GM19193 (cell line): ENCODE measurements at regions not wholly inside any gene's neighbourhood (a gene's known extent, or its start where the extent isn't known, plus 50 kb on each side); places are given as distances from the start of the nearest gene placed in this dataset.

Source experiments
- POLR2A ChIP-seq: IDR thresholded peaks from 4 replicates; pipeline ENCODE4 v1.6.1; 2011; ENCODE audit not compliant: insufficient read depth, insufficient read length; ENCODE audit errors: extremely low read depth

GRCh38 chr2:144333143-144333555 is 186.8 kb downstream of the ZEB2 start:
- no peak for TF ChIP-seq POLR2A

- peak; percentile 52 for TF ChIP-seq POLR2A
Observed at GRCh38 chr2:144332356-144333142, 187.4 kb downstream of the ZEB2 start.

- TF ChIP-seq POLR2A = peak; percentile 66
Observed at GRCh38 chr2:144331674-144332355, 188.1 kb downstream of the ZEB2 start.

- no peak for TF ChIP-seq POLR2A
Observed at GRCh38 chr2:144330951-144331673, 188.8 kb downstream of the ZEB2 start.

GRCh38 chr2:144329472-144329871 is 190.4 kb downstream of the ZEB2 start:
- no peak for TF ChIP-seq POLR2A

GRCh38 chr2:144328938-144329337 is 191.0 kb downstream of the ZEB2 start:
- no peak for TF ChIP-seq POLR2A

GRCh38 chr2:144326825-144327224 is 193.1 kb downstream of the ZEB2 start:
- TF ChIP-seq POLR2A = no peak

GRCh38 chr2:144325086-144325485 is 194.8 kb downstream of the ZEB2 start:
- no peak for TF ChIP-seq POLR2A

GRCh38 chr2:144324446-144325045 is 195.4 kb downstream of the ZEB2 start:
- no peak for TF ChIP-seq POLR2A

- no peak for TF ChIP-seq POLR2A
Observed at GRCh38 chr2:144323946-144324345, 196.0 kb downstream of the ZEB2 start.

GRCh38 chr2:144322379-144322778 is 197.5 kb downstream of the ZEB2 start:
- TF ChIP-seq POLR2A = no peak

GRCh38 chr2:144320491-144320890 is 199.4 kb downstream of the ZEB2 start:
- no peak for TF ChIP-seq POLR2A

GRCh38 chr2:144317071-144317738 is 202.7 kb downstream of the ZEB2 start:
- no peak for TF ChIP-seq POLR2A

GRCh38 chr2:144310889-144311608 is 208.9 kb downstream of the ZEB2 start:
- no peak for TF ChIP-seq POLR2A
